GM21529 (cell line): ENCODE measurements at regions not wholly inside any gene's neighbourhood (a gene's known extent, or its start where the extent isn't known, plus 50 kb on each side); places are given as distances from the start of the nearest gene placed in this dataset.
"Not testable (repeated sequence)": the region's sequence is repeated elsewhere in the genome, so short reads cannot be mapped to it uniquely, and the experiment has no call there.

Source experiments
- ATAC-seq: cut with Tn5 transposase; IDR thresholded peaks from one replicate; pipeline ENCODE4 v1.9.1; 2021; ENCODE audit not compliant: unreplicated experiment

GRCh38 chr6:73984571-73985210 lies 288.7 kb downstream of the CD109 start:
- ATAC-seq, result no peak

GRCh38 chr6:73983367-73983766 lies 287.4 kb downstream of the CD109 start:
- ATAC-seq, result no peak

- no peak for ATAC-seq
Observed at GRCh38 chr6:73980096-73980495, 284.1 kb downstream of the CD109 start.

GRCh38 chr6:73978330-73978729 lies 282.3 kb downstream of the CD109 start:
- ATAC-seq, result no peak

GRCh38 chr6:73972518-73972917 lies 276.5 kb downstream of the CD109 start:
- not testable (repeated sequence) for ATAC-seq

- ATAC-seq, result no peak
Observed at GRCh38 chr6:73969971-73970970, 274.3 kb downstream of the CD109 start.

DNA sequence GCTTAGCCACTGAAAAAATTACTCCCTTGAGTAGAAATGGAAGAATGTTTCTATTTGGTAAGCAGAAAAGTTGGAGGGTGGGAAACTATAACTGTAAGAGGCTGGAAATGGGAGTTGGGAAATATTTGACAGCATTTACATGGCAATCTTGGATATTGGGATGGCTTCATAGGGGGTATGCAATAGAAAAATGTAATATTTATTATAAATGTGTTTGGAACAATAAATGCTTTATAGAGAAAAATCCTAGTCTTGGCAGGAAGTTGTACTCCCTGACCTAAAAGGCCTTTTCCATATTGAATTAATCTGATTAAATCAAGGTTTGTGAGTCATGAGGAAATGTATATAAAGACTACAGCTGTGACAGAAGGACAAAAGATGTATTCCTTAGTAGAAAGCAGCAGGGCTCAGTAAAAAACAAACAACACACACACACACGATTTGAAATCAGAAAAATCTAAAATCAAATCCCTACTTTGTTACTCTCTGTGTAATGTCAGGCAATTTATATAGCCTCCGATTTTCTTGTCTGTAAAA lies 272.3 kb downstream of the CD109 start:
- ATAC-seq, result no peak

DNA sequence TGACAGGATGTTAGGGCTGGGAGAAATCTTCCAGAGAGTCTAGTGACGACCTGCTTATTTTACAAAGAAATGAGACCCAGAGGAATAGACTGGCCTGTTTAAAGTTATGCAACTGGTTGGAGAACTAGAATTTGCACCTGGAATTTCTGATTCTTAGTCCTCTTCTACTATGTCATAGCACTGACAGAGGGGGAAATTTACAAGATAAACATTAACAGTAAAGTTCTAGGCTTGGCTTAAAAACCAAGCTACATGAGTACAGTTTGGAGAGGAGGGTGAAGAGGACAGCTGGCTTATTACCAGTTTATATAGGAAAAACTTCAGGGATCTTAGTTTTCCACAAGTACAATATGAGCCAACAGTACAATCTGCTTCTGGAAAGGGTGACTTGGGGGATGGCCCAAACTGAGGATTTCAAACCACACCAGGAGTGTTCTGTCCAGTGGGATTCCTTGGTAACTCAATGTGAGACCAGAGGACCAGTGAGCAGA lies 269.6 kb downstream of the CD109 start:
- ATAC-seq, result no peak

- no peak for ATAC-seq
Observed at GRCh38 chr6:73964241-73964854, 268.3 kb downstream of the CD109 start.

GRCh38 chr6:73962884-73963283 lies 266.9 kb downstream of the CD109 start:
- no peak for ATAC-seq

DNA sequence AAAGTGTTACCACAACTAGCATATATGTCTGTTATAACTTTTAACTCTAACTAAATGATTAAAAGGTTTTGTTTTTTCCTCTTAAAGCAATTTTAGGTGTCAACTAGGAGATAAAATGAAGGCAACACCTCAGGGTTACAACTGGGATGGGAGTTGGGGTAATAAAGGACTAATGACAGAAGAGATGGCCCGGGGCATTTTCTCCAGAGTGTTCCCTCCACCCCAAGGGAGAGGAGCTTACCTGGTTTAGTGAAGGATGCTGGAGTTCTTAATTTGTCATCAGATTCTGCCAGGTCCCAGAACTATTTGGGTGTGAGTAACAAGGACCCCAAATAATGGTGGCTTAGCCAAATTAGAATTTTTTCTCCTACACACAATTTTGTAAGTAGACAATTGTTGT lies 260.3 kb downstream of the CD109 start:
- no peak for ATAC-seq

- ATAC-seq, result no peak
Observed at GRCh38 chr6:73955800-73956199, 259.8 kb downstream of the CD109 start.

DNA sequence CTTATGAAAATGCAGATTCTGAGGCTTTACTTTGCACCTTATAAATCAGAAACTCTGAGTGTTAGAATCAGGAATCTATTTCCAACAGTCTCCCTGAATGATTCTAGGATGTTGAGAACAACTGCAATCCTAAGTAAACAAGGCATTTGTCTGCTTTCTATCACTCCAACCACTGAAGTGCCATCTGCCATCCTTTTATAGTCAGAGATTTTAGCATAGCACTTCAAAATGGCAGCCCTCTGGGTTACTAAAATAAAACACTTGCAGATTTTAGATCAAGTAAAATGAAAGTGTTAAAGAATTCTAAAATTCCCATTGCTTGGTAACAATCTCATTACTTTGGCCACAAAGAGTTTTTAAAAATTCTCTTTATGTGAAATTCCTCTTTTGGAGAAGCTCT lies 258.9 kb downstream of the CD109 start:
- no peak for ATAC-seq

DNA sequence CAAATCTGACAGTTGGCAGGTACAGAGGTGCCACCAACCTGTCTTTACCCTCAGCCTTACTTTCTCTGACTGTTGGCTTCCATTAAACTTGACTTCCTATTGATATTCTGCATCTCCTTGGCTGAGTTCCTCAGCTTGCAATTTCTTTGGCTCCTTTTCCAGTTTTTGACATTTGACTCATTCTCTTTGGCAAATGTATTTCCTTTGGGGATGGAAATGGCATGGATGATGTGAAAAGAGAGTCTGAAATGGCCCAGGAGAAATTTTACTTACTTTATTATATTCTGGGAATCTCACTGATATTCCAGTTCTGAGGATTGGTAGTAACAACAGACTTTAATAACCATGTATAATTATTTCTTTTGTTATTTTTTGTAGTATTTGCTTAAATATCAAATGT lies 255.2 kb downstream of the CD109 start:
- no peak for ATAC-seq

DNA sequence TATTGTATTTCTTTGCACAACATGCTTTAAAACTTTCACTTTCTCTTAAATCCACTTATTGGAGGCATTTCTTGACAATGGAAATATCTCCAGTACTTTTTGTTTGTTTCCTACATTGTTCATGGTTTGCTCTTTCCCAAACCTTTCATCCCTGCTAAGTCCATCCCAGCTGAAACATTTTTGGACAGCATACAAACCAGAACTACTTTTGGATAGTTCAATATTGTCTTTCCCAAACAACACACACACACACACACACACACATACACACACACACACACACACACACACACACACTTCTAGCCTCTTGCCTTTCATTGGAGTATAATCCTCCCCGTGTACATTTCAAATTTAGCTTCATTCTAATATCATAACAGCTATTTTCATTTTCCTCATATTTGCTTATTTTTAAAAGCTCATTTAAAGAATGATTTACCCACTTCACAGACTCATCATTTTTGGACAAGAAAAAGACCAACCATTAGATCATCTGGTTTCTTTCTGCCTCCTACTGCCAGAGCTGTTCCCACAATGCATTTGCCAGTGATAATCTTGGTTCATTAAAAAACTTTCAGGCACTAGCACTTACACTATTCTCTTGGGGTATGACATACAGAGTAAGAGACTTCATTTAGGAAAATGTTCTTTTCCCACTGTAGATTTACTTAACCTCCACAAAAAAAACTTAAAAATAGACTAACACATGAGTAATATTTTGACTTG lies 248.1 kb downstream of the CD109 start:
- no peak for ATAC-seq

DNA sequence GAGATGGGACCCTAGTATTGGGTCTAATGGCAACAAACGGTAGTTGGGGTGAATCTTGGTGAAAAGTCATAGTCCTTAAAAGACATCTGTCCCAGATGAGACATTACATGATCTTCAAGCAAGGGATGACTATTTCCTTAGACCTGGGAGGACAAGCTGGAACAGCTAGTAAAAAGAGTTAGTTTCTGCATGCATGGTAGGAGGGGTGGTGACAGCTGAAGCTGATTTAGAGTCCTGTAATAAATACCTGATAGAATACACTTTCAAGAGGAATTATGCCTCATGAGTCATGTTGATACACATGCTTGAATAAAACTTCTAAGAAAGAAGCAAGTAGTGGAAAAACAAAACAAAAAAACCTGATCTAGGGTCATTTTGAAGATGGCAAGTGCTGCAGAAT lies 247.4 kb downstream of the CD109 start:
- ATAC-seq, result no peak

DNA sequence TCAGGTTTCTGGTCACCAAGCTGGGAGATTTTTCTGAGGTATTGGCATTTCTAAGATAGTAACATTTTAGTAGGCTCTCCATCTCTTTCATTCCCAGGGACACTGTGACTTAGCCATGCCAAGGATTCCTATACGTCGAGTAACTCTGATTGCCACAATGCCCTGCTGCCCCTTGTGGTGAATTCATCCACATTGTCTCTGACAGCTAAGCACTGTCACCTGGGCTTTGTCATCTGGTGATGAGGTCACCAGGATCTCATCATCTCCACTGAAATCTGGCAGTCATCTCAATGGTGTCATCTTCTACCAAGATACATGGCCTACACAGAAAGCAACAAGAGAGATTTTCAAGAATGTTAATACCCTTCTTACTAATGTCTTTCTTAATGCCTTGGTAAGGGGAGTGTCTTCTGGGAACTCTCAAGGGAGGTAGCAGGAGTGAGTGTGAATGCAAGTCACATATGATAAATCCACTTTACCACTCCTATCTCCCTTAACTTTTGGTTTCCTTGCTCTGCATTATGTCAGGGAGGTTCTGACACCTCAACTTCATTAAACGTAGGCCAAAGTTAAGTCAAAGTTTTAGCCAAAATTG lies 246.7 kb downstream of the CD109 start:
- ATAC-seq, result no peak

DNA sequence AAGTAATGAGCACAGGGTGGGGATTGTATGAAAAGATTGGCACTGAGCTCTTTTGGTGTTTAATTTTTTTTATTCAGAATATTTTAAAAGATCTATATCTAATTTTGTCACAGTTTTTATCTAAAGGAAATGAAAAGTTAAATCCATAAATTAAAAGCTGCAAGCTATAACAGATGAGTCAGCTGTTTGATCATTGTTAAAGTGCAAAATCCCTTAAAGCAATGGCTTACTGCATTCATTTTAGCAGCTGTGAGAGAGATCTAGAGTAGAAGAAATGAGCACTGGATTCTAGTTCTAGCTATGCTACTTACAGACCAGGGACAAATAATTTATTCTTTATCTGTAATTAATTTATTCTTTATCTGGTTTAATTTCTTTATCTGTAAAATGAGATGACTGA lies 245.9 kb downstream of the CD109 start:
- no peak for ATAC-seq

- no peak for ATAC-seq
Observed at GRCh38 chr6:73937805-73938204, 241.8 kb downstream of the CD109 start.

- no peak for ATAC-seq
Observed at GRCh38 chr6:73932866-73933265, 236.9 kb downstream of the CD109 start.
